DMS153 treated with DMSO at 0.1 percent for 48 hours (cell line): ENCODE measurements at regions not wholly inside any gene's neighbourhood (a gene's known extent, or its start where the extent isn't known, plus 50 kb on each side); places are given as distances from the start of the nearest gene placed in this dataset.
"Not testable (repeated sequence)": the region's sequence is repeated elsewhere in the genome, so short reads cannot be mapped to it uniquely, and the experiment has no call there.

Source experiments
- DNase-seq: peaks from one replicate; lab custom pipeline; 2025; ENCODE audit not compliant: unreplicated experiment; lab: John Stamatoyannopoulos, UW

DNA sequence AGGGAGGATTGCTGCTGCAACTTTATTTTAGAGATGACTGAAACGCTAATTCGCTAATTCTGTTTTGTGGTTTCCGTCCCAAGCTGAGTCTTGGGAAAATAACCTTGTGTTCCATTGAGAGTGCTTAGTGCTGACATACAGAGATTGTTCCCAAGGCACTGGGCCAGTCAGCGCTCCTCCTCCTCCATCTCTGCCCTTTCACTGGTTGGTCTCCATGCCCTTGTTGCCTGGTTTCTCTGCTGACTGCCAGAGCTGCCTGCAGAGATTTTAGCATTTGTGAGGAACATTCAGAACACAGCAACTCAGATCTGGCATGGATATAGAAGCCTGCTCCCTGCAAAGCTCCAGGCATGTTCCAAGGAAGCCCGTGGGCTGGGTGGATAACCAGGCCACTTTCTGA lies 126.0 kb upstream of the IRX2 start:
- DNase-seq = no peak

GRCh38 chr5:2876183-2876582 lies 124.7 kb upstream of the IRX2 start:
- no peak for DNase-seq

- no peak for DNase-seq
These were observed 122.6 kb upstream of the IRX2 start for GRCh38 chr5:2874099-2874498.

DNA sequence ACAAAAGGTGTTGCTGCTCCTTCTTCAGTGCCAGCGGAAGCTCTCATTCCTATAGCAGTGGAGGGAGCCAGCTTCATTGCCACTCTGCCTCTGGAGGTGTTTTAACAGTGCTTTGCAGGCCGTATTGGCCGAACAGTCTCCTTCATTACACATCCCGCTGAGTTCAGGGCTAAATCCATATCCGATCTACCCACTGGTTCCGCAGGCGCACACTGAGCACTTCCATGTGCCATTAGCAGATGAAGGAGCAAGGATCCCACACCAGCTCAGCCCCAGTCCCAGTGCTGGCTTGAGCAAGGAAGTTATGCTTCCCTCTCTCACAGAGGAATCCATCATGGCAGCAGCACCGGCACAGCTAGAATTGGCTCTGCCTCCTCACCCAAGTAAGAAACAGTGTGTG lies 121.2 kb upstream of the IRX2 start:
- DNase-seq = no peak

DNA sequence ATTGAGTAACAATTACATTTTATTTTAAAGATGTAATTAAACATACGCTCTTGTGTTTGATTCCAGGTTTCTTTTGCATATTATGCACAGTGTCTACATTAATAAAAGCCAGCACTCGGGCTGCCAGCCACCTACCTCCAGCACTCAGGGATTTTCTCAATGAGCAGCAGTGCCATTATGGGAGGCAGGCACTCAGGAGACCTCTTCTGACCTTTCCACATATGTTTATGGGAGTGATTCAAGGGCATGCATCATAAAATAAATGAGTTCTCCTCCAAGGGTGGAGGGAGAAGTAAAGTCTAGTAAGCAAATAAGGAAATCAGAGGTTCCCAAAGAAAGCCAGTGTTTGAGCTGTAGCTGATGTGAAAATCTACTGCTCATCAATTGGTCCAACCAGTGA lies 119.8 kb upstream of the IRX2 start:
- DNase-seq = no peak

DNA sequence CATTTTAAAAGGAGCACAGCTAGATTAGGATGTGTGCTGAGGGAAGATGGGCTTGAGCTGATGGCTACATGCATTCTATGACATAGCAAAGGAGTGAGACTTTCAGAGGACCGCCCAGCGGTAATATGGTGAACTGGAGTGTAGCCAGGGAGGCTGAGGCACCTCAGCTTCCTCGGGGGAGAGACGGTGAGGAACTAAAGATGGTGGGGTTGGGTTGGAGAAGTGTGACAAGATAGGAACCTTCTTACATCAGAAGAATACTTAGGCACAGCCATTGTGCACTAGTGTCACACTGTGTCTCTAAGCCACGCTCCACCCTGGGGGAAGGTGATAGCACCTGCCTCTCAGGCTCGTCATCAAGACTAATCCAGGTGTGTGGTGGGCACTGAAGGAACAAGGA lies 118.0 kb upstream of the IRX2 start:
- no peak for DNase-seq

DNA sequence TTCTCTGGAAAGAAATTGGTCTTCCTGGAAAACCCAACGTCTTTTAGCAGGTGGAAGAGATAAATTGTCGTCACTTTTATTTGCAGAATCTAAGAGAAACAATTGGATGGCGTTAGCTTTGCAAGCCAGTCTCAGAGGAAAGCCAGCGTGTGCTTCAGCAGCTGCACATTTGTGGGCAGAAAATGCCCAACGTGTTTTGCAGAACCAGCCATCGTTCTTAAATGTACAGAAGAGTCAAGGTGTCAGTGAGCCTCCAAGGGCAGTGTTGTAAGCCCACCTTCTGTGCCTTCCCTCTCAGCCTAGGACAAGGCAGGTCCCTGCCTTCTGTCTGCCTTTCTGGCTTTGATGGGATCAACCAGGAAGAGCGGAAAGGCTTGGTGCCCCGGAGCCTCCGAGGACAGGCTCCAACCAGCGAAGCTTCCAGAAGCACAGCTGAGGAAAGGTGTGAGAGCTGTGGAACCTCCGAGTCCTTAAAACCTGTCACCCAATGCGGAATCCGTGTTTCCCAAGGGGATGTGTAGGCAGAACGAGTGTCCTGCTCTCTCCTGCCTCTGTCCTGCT lies 116.0 kb upstream of the IRX2 start:
- DNase-seq = no peak

DNA sequence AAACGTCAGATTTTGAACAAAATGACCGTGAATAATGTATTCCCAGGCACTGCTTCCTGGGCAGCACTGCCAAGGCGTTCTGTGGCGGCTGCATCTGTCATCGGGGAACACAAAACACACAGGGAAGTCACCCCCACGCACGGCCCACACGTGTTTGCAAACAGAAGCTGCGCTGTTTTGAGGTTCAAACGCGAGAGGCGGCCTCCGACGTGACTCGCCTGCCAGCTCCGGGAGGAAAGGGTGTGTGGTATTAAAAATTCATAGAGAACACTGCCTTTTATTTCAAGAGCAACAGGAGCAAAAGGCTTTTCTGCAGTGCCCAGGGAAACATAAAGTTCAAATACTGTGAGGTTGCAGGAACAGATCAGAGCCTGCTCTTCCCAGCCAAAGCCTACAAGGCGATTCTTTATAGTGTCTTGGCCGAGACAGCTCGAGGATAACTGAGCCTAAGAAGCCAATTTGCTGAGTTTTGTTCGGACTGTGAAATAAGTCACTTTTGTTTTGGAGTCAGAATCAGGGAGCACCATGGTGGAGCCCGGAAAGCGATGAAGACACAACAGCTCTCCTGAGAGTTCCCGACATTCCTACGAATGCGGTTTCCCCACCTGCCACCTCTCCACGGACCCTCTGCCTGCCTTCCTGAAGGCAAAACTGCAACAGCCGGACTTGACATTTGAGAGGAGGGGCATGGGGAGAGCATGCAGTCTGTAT lies 115.3 kb upstream of the IRX2 start:
- no peak for DNase-seq

DNA sequence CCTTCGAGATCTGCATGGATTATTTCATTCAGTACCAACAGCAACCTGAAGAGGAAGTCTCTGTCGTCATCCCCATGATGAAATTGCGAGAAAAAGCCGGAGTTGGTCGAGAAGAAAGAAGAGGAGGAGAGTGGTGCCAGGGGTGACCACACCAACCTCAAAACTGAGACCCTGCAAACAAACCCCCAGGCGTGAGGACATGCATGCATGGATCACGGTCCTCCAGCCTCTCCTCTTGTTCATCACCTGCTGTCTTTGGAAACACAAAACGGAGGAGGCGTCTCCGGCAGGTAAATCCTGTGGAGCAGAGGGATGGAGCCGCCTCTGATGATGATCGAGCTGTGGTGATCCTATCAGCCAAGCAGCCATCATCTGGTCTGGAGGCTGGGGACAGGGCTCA lies 114.4 kb upstream of the IRX2 start:
- no peak for DNase-seq

DNA sequence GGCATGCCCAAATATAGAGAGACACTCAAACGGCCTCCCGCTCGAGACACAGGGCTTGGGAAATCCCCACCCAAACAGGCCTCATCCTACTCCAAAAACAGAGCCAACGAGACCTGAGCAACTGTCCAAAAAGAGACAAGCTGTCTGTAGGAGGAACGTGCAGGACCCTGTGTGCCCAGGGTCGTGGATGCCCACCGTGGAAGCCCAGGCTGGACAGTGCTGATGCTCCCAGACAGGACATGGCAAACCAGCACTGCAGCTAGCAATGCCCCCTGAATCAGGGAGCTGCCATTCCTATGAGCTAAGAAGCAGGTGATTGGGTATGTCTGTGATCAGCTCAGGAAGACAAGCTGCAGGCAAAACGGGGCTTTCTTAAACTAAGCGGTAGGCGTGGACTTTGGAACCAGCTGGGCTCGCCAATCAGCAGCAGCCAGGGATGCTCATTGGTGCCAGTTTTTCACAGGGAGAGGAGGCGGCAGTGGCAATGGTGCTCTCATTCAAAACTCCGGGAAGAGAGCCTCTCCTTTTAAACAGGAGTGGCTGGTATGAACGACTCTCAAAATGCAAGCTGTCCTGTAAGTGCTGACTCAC lies 113.1 kb upstream of the IRX2 start:
- DNase-seq = no peak

GRCh38 chr5:2863675-2864433 lies 112.4 kb upstream of the IRX2 start:
- no peak for DNase-seq

GRCh38 chr5:2863133-2863532 lies 111.7 kb upstream of the IRX2 start:
- DNase-seq = no peak

DNA sequence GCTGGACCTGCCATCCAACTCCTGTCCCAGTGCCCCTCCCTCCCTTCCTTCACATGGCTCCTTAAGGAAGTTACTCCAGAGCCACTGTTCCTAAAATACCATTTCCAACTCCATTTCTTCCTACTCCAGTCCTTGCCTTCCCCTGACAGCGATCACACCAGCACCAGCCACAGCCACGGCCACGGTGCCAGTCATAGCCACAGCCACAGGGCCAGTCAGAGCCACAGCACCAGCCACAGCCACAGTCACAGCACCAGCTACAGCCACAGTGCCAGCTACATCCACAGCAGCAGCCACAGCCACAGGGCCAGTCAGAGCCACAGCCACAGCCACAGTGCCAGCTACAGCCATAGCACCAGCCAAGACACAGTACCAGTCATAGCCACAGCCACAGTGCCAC lies 110.7 kb upstream of the IRX2 start:
- not testable (repeated sequence) for DNase-seq

GRCh38 chr5:2861605-2862004 lies 110.1 kb upstream of the IRX2 start:
- DNase-seq = no peak

DNA sequence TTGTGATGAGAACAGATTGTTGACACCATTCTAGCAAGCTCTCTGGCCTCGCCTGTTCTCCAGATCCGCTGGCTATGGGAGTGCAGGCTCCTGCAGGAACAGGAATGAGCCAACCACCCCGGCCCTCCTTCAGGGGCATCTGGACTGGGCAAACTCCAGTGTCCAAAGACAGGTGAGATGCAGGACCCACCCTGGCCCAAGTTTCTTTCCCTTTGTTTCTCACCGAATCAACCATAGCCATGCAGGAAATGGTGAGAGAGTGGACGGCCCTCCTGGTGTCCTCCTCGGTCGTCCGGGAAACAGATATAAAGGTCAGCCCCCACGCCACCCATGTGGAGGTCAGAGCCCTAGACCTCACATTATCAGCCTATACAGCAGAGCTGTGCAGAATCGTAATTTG lies 108.6 kb upstream of the IRX2 start:
- DNase-seq = no peak

- no peak for DNase-seq
These were observed 106.4 kb upstream of the IRX2 start for GRCh38 chr5:2857837-2858236.

- DNase-seq = no peak
These were observed 104.7 kb upstream of the IRX2 start for GRCh38 chr5:2856206-2856605.

- no peak for DNase-seq
These were observed 101.0 kb upstream of the IRX2 start for GRCh38 chr5:2852446-2852845.

DNA sequence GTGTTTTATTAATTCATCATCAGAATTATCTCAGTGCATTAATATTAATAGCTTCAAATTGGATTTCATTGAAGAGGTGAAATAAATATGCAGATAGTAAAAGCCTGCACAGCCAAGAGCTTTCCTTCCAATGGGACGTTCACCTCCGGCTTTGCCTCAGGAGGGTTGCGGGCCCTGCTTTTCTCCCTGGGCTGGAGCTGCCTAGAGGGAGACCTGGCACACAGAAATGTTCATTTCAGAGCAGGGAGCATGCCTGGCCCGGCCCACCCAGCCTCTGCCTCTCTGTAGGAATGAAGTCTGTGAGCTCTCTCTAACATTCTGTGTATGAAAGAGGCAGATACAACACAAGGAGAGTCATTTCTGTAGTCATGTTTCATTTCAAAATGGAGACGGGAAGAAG lies 100.4 kb upstream of the IRX2 start:
- DNase-seq = no peak

DNA sequence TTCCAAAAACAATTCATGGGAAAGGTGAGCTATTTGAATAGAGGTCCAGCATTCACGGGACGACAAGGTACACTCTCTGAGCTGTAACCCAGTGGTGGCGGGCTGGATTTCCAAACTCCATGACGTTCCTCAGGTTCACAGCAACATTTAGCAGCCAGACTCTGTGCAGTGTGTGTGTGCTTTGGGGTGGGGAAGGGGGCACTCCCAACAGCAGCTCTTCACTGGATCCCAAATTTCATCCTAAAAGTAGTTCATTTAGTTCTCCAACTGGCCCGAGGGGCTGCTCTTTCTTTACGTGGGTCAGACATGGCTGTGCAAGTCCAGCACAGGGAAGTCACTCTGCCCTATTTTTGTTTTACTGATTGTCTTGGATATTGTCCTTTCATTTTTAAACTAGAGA lies 98.0 kb upstream of the IRX2 start:
- DNase-seq = no peak

DNA sequence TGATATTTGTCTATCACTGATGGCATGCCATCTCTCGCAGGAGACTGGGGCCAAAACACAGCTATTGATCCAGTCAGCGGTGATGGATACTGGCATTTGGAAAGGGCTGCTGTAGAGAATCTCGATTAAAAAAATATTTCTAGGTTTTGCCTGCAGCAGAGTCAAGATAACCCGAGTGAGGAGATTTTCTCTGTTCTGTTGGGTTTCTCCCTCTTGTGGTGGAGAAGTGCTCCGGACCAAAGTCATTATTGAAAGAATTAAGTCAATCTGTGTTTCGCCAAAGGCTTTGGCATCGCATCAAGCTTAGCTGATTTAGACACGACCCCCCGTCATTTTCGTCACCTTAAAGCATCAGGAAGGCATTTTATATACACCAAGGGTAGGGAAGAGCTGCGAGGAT lies 97.1 kb upstream of the IRX2 start:
- DNase-seq = no peak

DNA sequence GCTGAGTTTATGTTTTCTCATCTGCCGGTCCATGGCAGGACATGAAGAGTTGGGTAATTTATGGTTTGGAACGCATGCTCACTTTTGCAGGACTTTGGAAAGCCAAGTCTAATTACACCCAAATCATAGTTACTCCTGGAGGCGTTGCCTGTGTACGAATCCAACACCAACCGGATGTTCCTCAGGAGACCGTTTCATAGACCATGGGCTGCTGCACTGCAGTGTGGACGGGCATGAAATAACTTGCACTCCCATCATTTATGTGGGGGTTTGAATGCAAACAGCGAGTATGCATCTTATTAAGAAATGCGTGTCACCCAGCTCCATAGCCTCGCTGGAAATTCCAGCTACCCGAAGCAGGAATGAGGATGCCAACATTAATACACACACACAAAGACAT lies 96.1 kb upstream of the IRX2 start:
- no peak for DNase-seq
